OCI-LY3 (cell line): ENCODE measurements at regions not wholly inside any gene's neighbourhood (a gene's known extent, or its start where the extent isn't known, plus 50 kb on each side); places are given as distances from the start of the nearest gene placed in this dataset.

ENCODE experiments used
- H2AFZ ChIP-seq: fragments of 200-600, 300-600 bp; shearing (Covaris generic); 2 replicates; pipeline ENCODE4 v1.6.0; 2014; ENCODE audit warnings: antibody characterized with exemption, low read depth, low read length
- H3K27ac ChIP-seq: fragments of 200-600, 300-600 bp; sonication (generic); 2 replicates; pipeline ENCODE4 v1.5.1; 2014; ENCODE audit warnings: mild to moderate bottlenecking, low read length, moderate library complexity, mixed read lengths
- H3K27me3 ChIP-seq: fragments of 200-600, 300-600 bp; sonication (generic); 2 replicates; pipeline ENCODE4 v1.6.1; 2014; ENCODE audit warnings: low read depth, low read length, mixed read lengths
- H3K36me3 ChIP-seq: fragments of 200-600, 300-600 bp; sonication (generic); replicated peaks from 2 replicates; pipeline ENCODE3; 2014; ENCODE audit warnings: low read depth, low read length, mixed read lengths
- H3K4me1 ChIP-seq: fragments of 300-600, 200-600 bp; sonication (generic); 2 replicates; pipeline ENCODE4 v1.6.1; 2014; ENCODE audit warnings: low read length, mixed read lengths
- H3K4me2 ChIP-seq: fragments of 200-600, 300-600 bp; sonication (generic); 2 replicates; pipeline ENCODE4 v1.6.1; 2014; ENCODE audit warnings: low read length, mixed read lengths
- H3K4me3 ChIP-seq: fragments of 300-600, 200-600 bp; sonication (generic); 2 replicates; pipeline ENCODE4 v1.5.1; 2014; ENCODE audit warnings: antibody characterized with exemption, mild to moderate bottlenecking, low read length, moderate library complexity
- H3K79me2 ChIP-seq: fragments of 300-600, 200-600 bp; shearing (Covaris generic); 2 replicates; pipeline ENCODE4 v1.6.1; 2014; ENCODE audit warnings: mild to moderate bottlenecking, low read length, mixed read lengths
- H3K9ac ChIP-seq: fragments of 300-600, 200-600 bp; shearing (Covaris generic); 2 replicates; pipeline ENCODE4 v1.6.0; 2014; ENCODE audit warnings: mild to moderate bottlenecking, low read length, moderate library complexity
- H3K9me3 ChIP-seq: fragments of 200-600, 300-600 bp; shearing (Covaris generic); 2 replicates; pipeline ENCODE4 v1.6.1; 2014; ENCODE audit warnings: low read length, mixed read lengths; ENCODE audit not compliant: insufficient read depth
- H4K20me1 ChIP-seq: fragments of 200-600, 300-600 bp; sonication (generic); 2 replicates; pipeline ENCODE4 v1.6.1; 2016; ENCODE audit warnings: low read length, mixed read lengths; ENCODE audit not compliant: insufficient read depth
- EZH2phosphoT487 ChIP-seq: fragments of 200-600 bp; shearing (Covaris generic); IDR thresholded peaks from 2 replicates; pipeline ENCODE4 v1.6.1; 2018; ENCODE audit warnings: antibody characterized with exemption, mixed run types, low read depth
- TF ChIP-seq, protein P1 (sequence below): fragments of 200-600, 300-600 bp; sonication (generic); IDR thresholded peaks from 2 replicates; pipeline ENCODE4 v1.5.1; 2014; ENCODE audit warnings: antibody characterized with exemption, low read length, low read depth

DNA sequence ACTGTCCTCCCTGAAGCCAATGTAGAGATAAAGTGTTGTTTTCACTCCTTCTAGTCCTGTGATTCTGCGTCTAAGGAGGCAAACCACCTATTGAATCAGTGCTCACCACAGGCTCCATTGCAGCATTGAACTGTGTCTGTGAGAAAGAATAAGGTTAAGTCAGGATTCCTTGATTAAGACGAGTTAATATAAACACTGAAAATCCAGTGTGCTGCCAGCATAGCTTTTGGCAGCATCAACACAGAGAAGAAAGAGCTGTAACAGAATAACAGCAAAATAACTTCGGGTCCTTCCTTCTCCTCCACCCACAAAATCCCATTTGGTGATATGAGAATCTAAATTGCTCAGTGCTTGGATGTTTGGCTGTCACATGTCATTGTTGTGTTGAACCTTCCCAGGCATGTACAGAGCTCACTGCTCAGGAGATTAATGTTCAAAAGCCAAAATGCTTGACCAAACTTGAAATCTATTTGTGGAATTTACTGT is 185.2 kb upstream of the DDI1 start:
- no peak overlapping the region for H3K4me2 ChIP-seq

More for the DNA sequence above, 185.2 kb upstream of the DDI1 start:
- Histone ChIP-seq H2AFZ (no peak overlapping the region), H3K79me2 (no peaks in the 10 kb centered on the region), H3K36me3 (no peaks in the 10 kb centered on the region), H3K27ac (no peak overlapping the region), H3K9ac (no peak overlapping the region), H3K4me1 (no peaks in the 10 kb centered on the region), H4K20me1 (no peaks in the 10 kb centered on the region), H3K9me3 (no peaks in the 10 kb centered on the region), H3K4me3 (no peak overlapping the region), H3K27me3 (peaks cover 4% of the 10 kb centered on the region; the same call in 1 of the 2 replicates)
- TF ChIP-seq, protein P1, sequence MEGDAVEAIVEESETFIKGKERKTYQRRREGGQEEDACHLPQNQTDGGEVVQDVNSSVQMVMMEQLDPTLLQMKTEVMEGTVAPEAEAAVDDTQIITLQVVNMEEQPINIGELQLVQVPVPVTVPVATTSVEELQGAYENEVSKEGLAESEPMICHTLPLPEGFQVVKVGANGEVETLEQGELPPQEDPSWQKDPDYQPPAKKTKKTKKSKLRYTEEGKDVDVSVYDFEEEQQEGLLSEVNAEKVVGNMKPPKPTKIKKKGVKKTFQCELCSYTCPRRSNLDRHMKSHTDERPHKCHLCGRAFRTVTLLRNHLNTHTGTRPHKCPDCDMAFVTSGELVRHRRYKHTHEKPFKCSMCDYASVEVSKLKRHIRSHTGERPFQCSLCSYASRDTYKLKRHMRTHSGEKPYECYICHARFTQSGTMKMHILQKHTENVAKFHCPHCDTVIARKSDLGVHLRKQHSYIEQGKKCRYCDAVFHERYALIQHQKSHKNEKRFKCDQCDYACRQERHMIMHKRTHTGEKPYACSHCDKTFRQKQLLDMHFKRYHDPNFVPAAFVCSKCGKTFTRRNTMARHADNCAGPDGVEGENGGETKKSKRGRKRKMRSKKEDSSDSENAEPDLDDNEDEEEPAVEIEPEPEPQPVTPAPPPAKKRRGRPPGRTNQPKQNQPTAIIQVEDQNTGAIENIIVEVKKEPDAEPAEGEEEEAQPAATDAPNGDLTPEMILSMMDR: no peak
- no peak for TF ChIP-seq EZH2phosphoT487
